T-helper 2 cell (primary cell): ENCODE measurements at regions not wholly inside any gene's neighbourhood (a gene's known extent, or its start where the extent isn't known, plus 50 kb on each side); places are given as distances from the start of the nearest gene placed in this dataset.
"Not testable (repeated sequence)": the region's sequence is repeated elsewhere in the genome, so short reads cannot be mapped to it uniquely, and the experiment has no call there.

ENCODE experiments used
- DNase-seq, 5 experiments: peaks; one replicate each; pipeline versions ENCODE4 v3.0.0 to v3.0.0-alpha.2; 2012 to 2022

GRCh38 chr2:194079989-194080388 lies 1577.0 kb upstream of the SLC39A10 start:
- DNase-seq = no peak

- DNase-seq = no peak
Measured at GRCh38 chr2:194077366-194077765, 1579.7 kb upstream of the SLC39A10 start.

- no peak for DNase-seq
Measured at GRCh38 chr2:194062401-194062800, 1594.6 kb upstream of the SLC39A10 start.

GRCh38 chr2:194060269-194060668 lies 1596.8 kb upstream of the SLC39A10 start:
- DNase-seq = no peak

GRCh38 chr2:194054313-194054712 lies 1602.7 kb upstream of the SLC39A10 start:
- no peak for DNase-seq

- no peak for DNase-seq
Measured at GRCh38 chr2:194044321-194044720, 1612.7 kb upstream of the SLC39A10 start.

GRCh38 chr2:194021130-194021529 lies 1635.9 kb upstream of the SLC39A10 start:
- not testable (repeated sequence) for DNase-seq

GRCh38 chr2:194020155-194020554 lies 1636.9 kb upstream of the SLC39A10 start:
- DNase-seq = no peak

- DNase-seq = no peak
Measured at GRCh38 chr2:194015751-194016150, 1641.3 kb upstream of the SLC39A10 start.

GRCh38 chr2:194014639-194015038 lies 1642.4 kb upstream of the SLC39A10 start:
- DNase-seq = no peak

GRCh38 chr2:194004590-194005206 lies 1652.3 kb upstream of the SLC39A10 start:
- DNase-seq = no peak

GRCh38 chr2:194003911-194004310 lies 1653.1 kb upstream of the SLC39A10 start:
- DNase-seq = no peak

GRCh38 chr2:194002699-194003368 lies 1654.2 kb upstream of the SLC39A10 start:
- no peak for DNase-seq

GRCh38 chr2:193990868-193991267 lies 1666.2 kb upstream of the SLC39A10 start:
- no peak for DNase-seq

GRCh38 chr2:193989645-193990044 lies 1667.4 kb upstream of the SLC39A10 start:
- no peak for DNase-seq

GRCh38 chr2:193988784-193989183 lies 1668.2 kb upstream of the SLC39A10 start:
- no peak for DNase-seq

- no peak for DNase-seq
Measured at GRCh38 chr2:193985272-193985671, 1671.8 kb upstream of the SLC39A10 start.

GRCh38 chr2:193980599-193980998 lies 1676.4 kb upstream of the SLC39A10 start:
- DNase-seq = no peak

- DNase-seq = no peak
Measured at GRCh38 chr2:193973781-193974180, 1683.2 kb upstream of the SLC39A10 start.

GRCh38 chr2:193966590-193966989 lies 1690.4 kb upstream of the SLC39A10 start:
- no peak for DNase-seq

GRCh38 chr2:193965263-193965662 lies 1691.8 kb upstream of the SLC39A10 start:
- no peak for DNase-seq

GRCh38 chr2:193963472-193964119 lies 1693.4 kb upstream of the SLC39A10 start:
- no peak for DNase-seq

- no peak for DNase-seq
Measured at GRCh38 chr2:193946806-193947205, 1710.2 kb upstream of the SLC39A10 start.

- no peak for DNase-seq
Measured at GRCh38 chr2:193943406-193943960, 1713.5 kb upstream of the SLC39A10 start.
